Urothelium cell line (cell line): ENCODE measurements at regions not wholly inside any gene's neighbourhood (a gene's known extent, or its start where the extent isn't known, plus 50 kb on each side); places are given as distances from the start of the nearest gene placed in this dataset.
"Not testable (repeated sequence)": the region's sequence is repeated elsewhere in the genome, so short reads cannot be mapped to it uniquely, and the experiment has no call there.

ENCODE experiments used
- DNase-seq: peaks from one replicate; pipeline ENCODE4 v3.0.0; 2011; ENCODE audit warnings: low spot score, mixed read lengths
- FAIRE-seq: peaks from 2 replicates; lab custom pipeline; 2011; peaks lifted over from hg19 to GRCh38; lab: Jason Lieb, UNC

GRCh38 chr4:159030297-159030696 is 72.6 kb upstream of the RAPGEF2 start:
- not testable (repeated sequence) for DNase-seq, FAIRE-seq

GRCh38 chr4:159035570-159035969 is 67.3 kb upstream of the RAPGEF2 start:
- FAIRE-seq, result no peak
- no peak for DNase-seq

- FAIRE-seq (no peak), DNase-seq (no peak)
Measured at GRCh38 chr4:159038536-159038935, 64.3 kb upstream of the RAPGEF2 start.

- FAIRE-seq (no peak), DNase-seq (no peak)
Measured at GRCh38 chr4:159041054-159042034, 61.5 kb upstream of the RAPGEF2 start.

GRCh38 chr4:159042097-159042605 is 60.7 kb upstream of the RAPGEF2 start:
- DNase-seq (no peak), FAIRE-seq (no peak)

GRCh38 chr4:159042868-159043267 is 60.0 kb upstream of the RAPGEF2 start:
- DNase-seq (no peak), FAIRE-seq (no peak)

GRCh38 chr4:159043861-159044260 is 59.0 kb upstream of the RAPGEF2 start:
- DNase-seq (no peak), FAIRE-seq (no peak)

- FAIRE-seq (no peak), DNase-seq (no peak)
Measured at GRCh38 chr4:159045321-159045720, 57.6 kb upstream of the RAPGEF2 start.

- FAIRE-seq (no peak), DNase-seq (no peak)
Measured at GRCh38 chr4:159046683-159047082, 56.2 kb upstream of the RAPGEF2 start.

GRCh38 chr4:159047478-159048165 is 55.3 kb upstream of the RAPGEF2 start:
- FAIRE-seq, result no peak
- no peak for DNase-seq

GRCh38 chr4:159048166-159048886 is 54.6 kb upstream of the RAPGEF2 start:
- DNase-seq, result peak; percentile 76
- no peak for FAIRE-seq

GRCh38 chr4:159049780-159050375 is 53.0 kb upstream of the RAPGEF2 start:
- DNase-seq (no peak), FAIRE-seq (no peak)

GRCh38 chr4:159051245-159052071 is 51.4 kb upstream of the RAPGEF2 start:
- FAIRE-seq (no peak), DNase-seq (no peak)

- no peak for DNase-seq
Measured at GRCh38 chr4:159052315-159052714, 50.6 kb upstream of the RAPGEF2 start.

More at GRCh38 chr4:159052315-159052714, 50.6 kb upstream of the RAPGEF2 start:
- no peak for FAIRE-seq
